ENCODE measurements at regions not wholly inside any gene's neighbourhood (a gene's known extent, or its start where the extent isn't known, plus 50 kb on each side); places are given as distances from the start of the nearest gene placed in this dataset.

- TF ChIP-seq NR1H2 (CRISPR knock-in tag; IDR thresholded peaks at IDR 0.05) (no peak), SMAD1 (IDR thresholded peaks at IDR 0.05; ENCODE audit: low read depth, low read length, partially characterized antibody) (no peak), TRIM24 (IDR thresholded peaks at IDR 0.05) (no peak), USF1 (CRISPR knock-in tag; IDR thresholded peaks at IDR 0.05) (no peak)
Measured at GRCh38 chr10:60513281-60513680, 123.6 kb upstream of the ANK3 start.
